Type B pancreatic cell (in vitro differentiated cells): ENCODE measurements at regions not wholly inside any gene's neighbourhood (a gene's known extent, or its start where the extent isn't known, plus 50 kb on each side); places are given as distances from the start of the nearest gene placed in this dataset.

Experiments
- DNase-seq: peaks from one replicate; pipeline ENCODE4 v3.0.0; 2021; ENCODE audit warnings: mixed read lengths; ENCODE audit not compliant: unreplicated experiment; ENCODE audit errors: extremely low spot score
- H3K27ac Mint-ChIP-seq: 2 replicates; pipeline ENCODE4 v1.8.0; 2021; ENCODE audit warnings: mild to moderate bottlenecking, mixed read lengths
- H3K27me3 Mint-ChIP-seq: 2 replicates; pipeline ENCODE4 v1.8.0; 2021; ENCODE audit warnings: mixed read lengths
- H3K36me3 Mint-ChIP-seq: 2 replicates; pipeline ENCODE4 v1.8.0; 2021; ENCODE audit warnings: mixed read lengths
- H3K4me1 Mint-ChIP-seq: one replicate; pipeline ENCODE4 v1.8.0; 2021; ENCODE audit warnings: mixed read lengths; ENCODE audit not compliant: unreplicated experiment
- H3K4me3 Mint-ChIP-seq: 2 replicates; pipeline ENCODE4 v1.8.0; 2021; ENCODE audit warnings: mild to moderate bottlenecking, mixed read lengths
- H3K9me3 Mint-ChIP-seq: 2 replicates; pipeline ENCODE4 v1.8.0; 2021; ENCODE audit warnings: mixed read lengths
- TF ChIP-seq, protein P1 (sequence below): fragments of 200-600 bp; sonication (generic); conservative IDR thresholded peaks from 2 replicates; pipeline ENCODE4 v1.5.0; 2021; ENCODE audit warnings: antibody characterized with exemption, mild to moderate bottlenecking

DNA sequence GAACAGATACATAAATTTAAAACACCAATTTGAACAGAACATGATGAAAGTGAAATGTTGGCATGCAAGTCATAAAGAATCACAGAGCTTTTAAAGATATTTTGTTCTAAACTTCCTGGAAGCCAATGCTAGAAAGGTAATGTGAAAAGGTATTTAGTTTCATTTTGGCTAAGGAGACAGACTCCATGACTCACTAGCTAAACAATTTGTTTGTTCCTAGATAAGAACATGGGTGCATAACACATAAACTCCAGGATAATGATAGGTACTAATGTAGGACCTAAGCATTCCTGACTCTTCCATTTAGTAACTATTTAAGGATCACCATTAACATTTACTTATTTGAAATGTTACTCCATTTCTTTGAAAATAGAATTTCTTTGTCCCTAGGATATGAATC, 292.5 kb upstream of the CNTNAP5 start:
- no peak for DNase-seq
- Mint-ChIP-seq H3K27ac (no peak overlapping the region), H3K4me3 (no peak overlapping the region), H3K27me3 (peaks cover 4% of the 10 kb centered on the region), H3K4me1 (no peaks in the 10 kb centered on the region), H3K36me3 (no peaks in the 10 kb centered on the region), H3K9me3 (no peaks in the 10 kb centered on the region)
- TF ChIP-seq, protein P1, sequence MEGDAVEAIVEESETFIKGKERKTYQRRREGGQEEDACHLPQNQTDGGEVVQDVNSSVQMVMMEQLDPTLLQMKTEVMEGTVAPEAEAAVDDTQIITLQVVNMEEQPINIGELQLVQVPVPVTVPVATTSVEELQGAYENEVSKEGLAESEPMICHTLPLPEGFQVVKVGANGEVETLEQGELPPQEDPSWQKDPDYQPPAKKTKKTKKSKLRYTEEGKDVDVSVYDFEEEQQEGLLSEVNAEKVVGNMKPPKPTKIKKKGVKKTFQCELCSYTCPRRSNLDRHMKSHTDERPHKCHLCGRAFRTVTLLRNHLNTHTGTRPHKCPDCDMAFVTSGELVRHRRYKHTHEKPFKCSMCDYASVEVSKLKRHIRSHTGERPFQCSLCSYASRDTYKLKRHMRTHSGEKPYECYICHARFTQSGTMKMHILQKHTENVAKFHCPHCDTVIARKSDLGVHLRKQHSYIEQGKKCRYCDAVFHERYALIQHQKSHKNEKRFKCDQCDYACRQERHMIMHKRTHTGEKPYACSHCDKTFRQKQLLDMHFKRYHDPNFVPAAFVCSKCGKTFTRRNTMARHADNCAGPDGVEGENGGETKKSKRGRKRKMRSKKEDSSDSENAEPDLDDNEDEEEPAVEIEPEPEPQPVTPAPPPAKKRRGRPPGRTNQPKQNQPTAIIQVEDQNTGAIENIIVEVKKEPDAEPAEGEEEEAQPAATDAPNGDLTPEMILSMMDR, result no peak

DNA sequence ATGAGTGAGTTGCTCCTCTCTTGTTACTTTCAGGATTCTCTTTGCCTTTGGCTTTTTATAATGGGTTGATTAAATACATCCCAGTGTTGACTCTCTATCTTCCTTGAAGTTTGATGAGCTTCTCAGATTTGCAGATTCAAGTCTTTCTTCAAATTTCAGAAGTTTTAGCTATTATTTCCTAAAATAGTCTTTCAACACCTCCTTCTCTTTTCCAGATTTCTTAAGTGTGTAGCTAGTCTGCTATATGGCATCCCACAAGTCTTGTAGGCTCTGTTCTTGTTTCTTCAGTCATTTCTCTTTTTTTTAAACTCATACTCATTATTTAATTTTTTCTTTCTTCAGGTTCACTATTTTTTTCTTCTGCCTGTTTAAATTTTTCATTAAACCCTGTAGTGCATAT, 287.7 kb upstream of the CNTNAP5 start:
- Mint-ChIP-seq H3K27me3 (no peaks in the 10 kb centered on the region), H3K27ac (no peak overlapping the region), H3K4me3 (no peak overlapping the region), H3K4me1 (no peaks in the 10 kb centered on the region), H3K36me3 (no peaks in the 10 kb centered on the region), H3K9me3 (no peaks in the 10 kb centered on the region)
- TF ChIP-seq, protein P1, result no peak
- no peak for DNase-seq

DNA sequence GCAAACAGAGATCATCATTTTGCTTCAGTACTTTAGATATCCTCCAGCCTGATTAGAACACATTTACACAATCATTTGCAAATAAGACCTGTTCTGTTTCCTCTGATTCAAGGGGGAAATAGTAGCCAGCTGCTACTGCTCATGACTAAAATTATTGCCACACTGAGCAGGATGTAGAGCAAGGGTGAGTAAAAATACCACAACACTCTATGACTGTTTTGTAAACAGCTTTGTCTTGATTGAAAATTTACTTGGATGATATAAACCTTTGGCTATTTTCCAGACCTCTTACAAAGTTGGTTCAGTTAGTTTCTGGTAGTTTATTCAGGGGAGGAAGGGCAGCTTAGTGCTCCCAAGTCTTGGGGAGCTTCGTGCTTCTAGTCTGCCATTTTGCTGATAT, 286.4 kb upstream of the CNTNAP5 start:
- no peak overlapping the region for H3K4me3 Mint-ChIP-seq
- DNase-seq, result no peak
- H3K9me3 Mint-ChIP-seq, result no peaks in the 10 kb centered on the region
- TF ChIP-seq, protein P1, result no peak
- H3K27me3 Mint-ChIP-seq, result no peaks in the 10 kb centered on the region
- H3K4me1 Mint-ChIP-seq, result no peaks in the 10 kb centered on the region
- no peaks in the 10 kb centered on the region for H3K36me3 Mint-ChIP-seq
- no peak overlapping the region for H3K27ac Mint-ChIP-seq

DNA sequence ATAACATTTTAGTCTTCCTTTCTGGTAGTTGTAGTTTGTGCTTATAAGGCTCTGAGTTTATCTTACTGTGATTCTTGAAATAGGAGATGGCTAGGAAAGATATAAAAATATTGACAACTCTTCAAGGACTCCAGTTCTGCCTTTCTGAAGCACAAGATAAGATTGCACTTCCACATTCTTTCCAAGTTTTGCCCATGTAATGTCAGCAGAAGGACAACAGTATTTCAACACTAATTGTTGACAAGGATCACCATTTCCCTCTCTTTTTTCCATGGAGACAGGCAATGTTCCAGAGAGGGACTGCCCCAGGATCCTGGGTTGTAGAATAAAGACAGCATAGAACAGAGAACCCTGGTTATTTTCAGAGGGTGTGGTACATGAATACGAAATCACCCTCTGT, 279.1 kb upstream of the CNTNAP5 start:
- Mint-ChIP-seq H3K27ac (no peak overlapping the region), H3K36me3 (no peaks in the 10 kb centered on the region), H3K4me3 (no peak overlapping the region), H3K27me3 (no peaks in the 10 kb centered on the region), H3K4me1 (no peaks in the 10 kb centered on the region), H3K9me3 (no peaks in the 10 kb centered on the region)
- no peak for DNase-seq
- TF ChIP-seq, protein P1, result no peak

DNA sequence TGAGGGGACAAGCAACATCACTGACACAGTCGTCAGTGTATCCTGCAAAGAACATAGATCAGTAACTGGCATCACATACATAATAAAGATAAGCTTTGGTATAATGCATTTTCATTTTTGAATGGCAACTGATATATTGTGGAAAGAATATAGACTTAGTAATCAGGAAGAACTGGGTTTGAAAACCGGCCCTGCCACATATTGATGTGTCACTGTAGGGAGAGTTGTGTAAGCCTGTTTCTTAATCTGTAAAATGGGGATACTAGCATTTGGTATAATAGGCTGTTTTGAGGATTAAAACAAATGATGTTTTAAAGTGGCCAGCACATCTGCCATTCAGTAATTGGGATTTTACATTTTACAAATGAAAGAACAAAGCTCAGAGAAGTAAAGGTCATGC, 277.8 kb upstream of the CNTNAP5 start:
- Mint-ChIP-seq H3K4me3 (no peak overlapping the region), H3K9me3 (no peaks in the 10 kb centered on the region), H3K36me3 (no peaks in the 10 kb centered on the region), H3K27me3 (no peaks in the 10 kb centered on the region), H3K4me1 (no peaks in the 10 kb centered on the region), H3K27ac (no peak overlapping the region)
- DNase-seq, result no peak
- TF ChIP-seq, protein P1, result no peak

DNA sequence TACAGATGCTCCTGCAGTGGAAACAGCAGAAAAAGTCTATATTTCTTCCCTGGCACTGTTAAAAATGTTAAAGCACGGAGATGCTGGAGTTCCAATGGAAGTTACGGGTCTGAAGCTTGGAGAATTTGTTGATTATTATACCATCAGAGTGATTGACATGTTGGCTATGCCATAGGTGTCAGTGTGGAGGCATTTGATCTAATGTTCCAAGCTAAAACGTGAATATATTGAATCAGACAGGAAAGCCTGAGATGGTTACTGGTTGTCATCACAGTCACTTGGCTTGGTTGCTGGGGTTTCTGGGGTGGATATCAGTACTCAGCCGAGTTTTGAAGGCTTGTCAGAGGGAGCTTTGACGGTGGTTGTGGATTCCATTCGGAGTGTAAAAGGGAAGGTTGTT, 262.9 kb upstream of the CNTNAP5 start:
- no peak overlapping the region for H3K4me3 Mint-ChIP-seq
- H3K27ac Mint-ChIP-seq, result no peak overlapping the region
- no peaks in the 10 kb centered on the region for H3K36me3 Mint-ChIP-seq
- H3K27me3 Mint-ChIP-seq, result no peaks in the 10 kb centered on the region
- TF ChIP-seq, protein P1, result no peak
- H3K4me1 Mint-ChIP-seq, result no peaks in the 10 kb centered on the region
- no peak for DNase-seq
- peaks cover 5% of the 10 kb centered on the region for H3K9me3 Mint-ChIP-seq
